PC-3 (cell line): ENCODE measurements at regions not wholly inside any gene's neighbourhood (a gene's known extent, or its start where the extent isn't known, plus 50 kb on each side); places are given as distances from the start of the nearest gene placed in this dataset.

Experiments used
- CTCF ChIP-seq: fragments of 300-600 bp; sonication (generic); conservative IDR thresholded peaks from 2 replicates; pipeline ENCODE4 v1.5.1; 2017; ENCODE audit warnings: antibody characterized with exemption, low read depth, mild to moderate bottlenecking, low read length
- EZH2 ChIP-seq: fragments of 300-600 bp; sonication (generic); IDR thresholded peaks from one replicate; pipeline ENCODE4 v1.6.1; 2017; ENCODE audit warnings: antibody characterized with exemption, mild to moderate bottlenecking, low read length; ENCODE audit not compliant: unreplicated experiment
- EZH2phosphoT487 ChIP-seq: fragments of 300-600 bp; sonication (generic); IDR thresholded peaks from 2 replicates; pipeline ENCODE4 v1.6.1; 2018; ENCODE audit warnings: mild to moderate bottlenecking, antibody characterized with exemption, low read length, borderline replicate concordance

- TF ChIP-seq CTCF (no peak), EZH2 (no peak), EZH2phosphoT487 (no peak)
These were observed 217.7 kb upstream of the KIRREL3 start for GRCh38 chr11:127218275-127218608.
